Uterus (tissue), 2 donors: ENCODE measurements at regions not wholly inside any gene's neighbourhood (a gene's known extent, or its start where the extent isn't known, plus 50 kb on each side); places are given as distances from the start of the nearest gene placed in this dataset.

ENCODE experiments used
- POLR2A ChIP-seq, 2 donors: fragments of 450-650 bp; IDR thresholded peaks; one replicate each; pipeline ENCODE4 v1.6.1; 2016; ENCODE audit warnings: antibody characterized with exemption in 2 of 2, mild to moderate bottlenecking in 1 of 2, moderate library complexity in 1 of 2
- TF ChIP-seq, protein P1 (sequence below), 4 experiments: fragments of 200-600 bp in 2 of 4; fragments of 450-650 bp in 2 of 4; sonication (generic) in 2 of 4; IDR thresholded peaks; one replicate each; pipeline ENCODE4 v1.5.1; 2016 to 2019; ENCODE audit warnings: antibody characterized with exemption in 4 of 4, mild to moderate bottlenecking in 2 of 4, moderate library complexity in 1 of 4

DNA sequence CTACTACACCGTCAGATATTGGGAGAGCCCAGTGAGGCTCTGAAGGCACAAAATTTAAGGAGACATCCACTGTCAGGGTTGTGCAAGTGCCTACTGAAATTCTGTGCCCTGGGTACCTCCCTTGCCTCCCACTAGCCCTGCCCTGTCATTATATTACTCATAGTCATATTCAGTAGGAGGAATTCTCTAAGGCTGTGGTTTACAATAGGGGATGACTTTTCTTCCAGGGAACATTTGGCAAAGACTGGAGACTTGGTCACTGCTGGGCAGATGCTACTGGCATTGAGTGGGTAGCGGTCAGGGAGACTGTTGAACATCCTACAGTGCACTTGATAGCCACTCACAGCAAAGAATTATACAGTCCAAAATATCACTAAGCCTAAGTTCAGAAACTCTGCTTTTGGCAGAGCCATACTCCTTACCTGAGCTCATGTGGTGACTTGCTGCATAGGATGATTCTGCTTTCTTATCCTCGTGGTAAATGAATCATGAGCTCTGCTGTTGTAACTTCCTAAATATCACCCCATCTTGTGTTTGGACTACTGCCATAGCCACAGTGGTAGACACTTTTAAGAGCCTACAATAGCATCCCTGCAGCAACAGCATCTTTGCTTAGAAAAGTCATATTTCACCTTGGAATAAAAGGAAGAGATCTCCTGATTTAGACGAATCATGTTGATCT, 563.4 kb upstream of the PLXNA2 start:
- TF ChIP-seq, protein P1, sequence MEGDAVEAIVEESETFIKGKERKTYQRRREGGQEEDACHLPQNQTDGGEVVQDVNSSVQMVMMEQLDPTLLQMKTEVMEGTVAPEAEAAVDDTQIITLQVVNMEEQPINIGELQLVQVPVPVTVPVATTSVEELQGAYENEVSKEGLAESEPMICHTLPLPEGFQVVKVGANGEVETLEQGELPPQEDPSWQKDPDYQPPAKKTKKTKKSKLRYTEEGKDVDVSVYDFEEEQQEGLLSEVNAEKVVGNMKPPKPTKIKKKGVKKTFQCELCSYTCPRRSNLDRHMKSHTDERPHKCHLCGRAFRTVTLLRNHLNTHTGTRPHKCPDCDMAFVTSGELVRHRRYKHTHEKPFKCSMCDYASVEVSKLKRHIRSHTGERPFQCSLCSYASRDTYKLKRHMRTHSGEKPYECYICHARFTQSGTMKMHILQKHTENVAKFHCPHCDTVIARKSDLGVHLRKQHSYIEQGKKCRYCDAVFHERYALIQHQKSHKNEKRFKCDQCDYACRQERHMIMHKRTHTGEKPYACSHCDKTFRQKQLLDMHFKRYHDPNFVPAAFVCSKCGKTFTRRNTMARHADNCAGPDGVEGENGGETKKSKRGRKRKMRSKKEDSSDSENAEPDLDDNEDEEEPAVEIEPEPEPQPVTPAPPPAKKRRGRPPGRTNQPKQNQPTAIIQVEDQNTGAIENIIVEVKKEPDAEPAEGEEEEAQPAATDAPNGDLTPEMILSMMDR (IDR thresholded peaks at IDR 0.05) = no peak
- no peak for TF ChIP-seq POLR2A (IDR thresholded peaks at IDR 0.05)
